Pancreas (tissue), 10 donors: ENCODE measurements at regions not wholly inside any gene's neighbourhood (a gene's known extent, or its start where the extent isn't known, plus 50 kb on each side); places are given as distances from the start of the nearest gene placed in this dataset.
A peak's percentile ranks its signal among the peaks of the same experiment; 100 is the strongest.

Experiments
- ATAC-seq, 4 donors: fragments of 200-7000 bp; cut with Tn5 transposase; one replicate each; pipeline versions ENCODE4 v1.8.0 to v1.9.1; 2020; ENCODE audit warnings: mild to moderate bottlenecking in 4 of 4, moderate library complexity in 4 of 4
- DNase-seq, 6 donors: peaks; one replicate each; pipeline ENCODE4 v3.0.0-alpha.2; 2020
- FAIRE-seq: peaks from 2 replicates; lab custom pipeline; 2012; peaks lifted over from hg19 to GRCh38; lab: Jason Lieb, UNC
- H3K27ac ChIP-seq, 4 donors: fragments of 200-600 bp; sonication (generic); 1 replicate in 3 of 4; 2 replicates in 1 of 4; pipeline versions ENCODE4 v1.5.0 to v1.8.0; 2020
- H3K27me3 ChIP-seq, 4 donors: fragments of 200-600 bp; one replicate each; pipeline ENCODE4 v1.8.0; 2021
- H3K36me3 ChIP-seq, 3 donors: fragments of 200-600 bp; sonication (generic) in 1 of 3; one replicate each; pipeline versions ENCODE4 v1.5.0 to v1.8.0; 2020 to 2021
- H3K4me1 ChIP-seq, 3 donors: fragments of 200-600 bp; one replicate each; pipeline ENCODE4 v1.8.0; 2021
- H3K4me3 ChIP-seq, 4 donors: fragments of 200-600 bp; sonication (generic) in 2 of 4; one replicate each; pipeline versions ENCODE4 v1.5.0 to v1.8.0; 2020 to 2021
- H3K9me3 ChIP-seq, 4 donors: fragments of 200-600 bp; one replicate each; pipeline ENCODE4 v1.8.0; 2021
- CTCF ChIP-seq, 4 donors: fragments of 200-600 bp; sonication (generic) in 3 of 4; IDR thresholded peaks; one replicate each; pipeline versions ENCODE4 v1.5.0 to v1.8.0; 2021; ENCODE audit warnings: antibody characterized with exemption in 4 of 4
- WGBS, 2 donors: extraction: QIAGEN DNeasy Blood & Tissue Kit; methylation state at CpG; one replicate each; pipeline ENCODE4 v1.1.7; 2013; 5-methylcytosine and 5-hydroxymethylcytosine counted together
- intact Hi-C, 3 donors: fragments of 100-400 bp; cut with DNase I; formaldehyde crosslinking; loops; one replicate each; pipeline versions ENCODE4 v1.11.1 to v1.14.2; 2022
- donor health status: healthy with polysubstance abuse.
- donor health status: DM: no; HTN: no; CAD: no; lungs with moderate emphysema.
- donor health status: DM: no; HTN: no; CAD: no.
- donor health status: control.
- donor health status: control.
- donor health status: Bipolar disorder and iron deficiency.
- donor health status: DM: yes; HTN: yes; CAD: no.
- donor health status: DM: no; HTN: no; CAD: no.
- donor health status: DM: no; HTN: no; CAD: no.
- donor health status: DM: yes; HTN: yes; CAD: no.

GRCh38 chr6:132231121-132231884 is 170.0 kb downstream of the MOXD1 start:
- TF ChIP-seq CTCF (IDR thresholded peaks at IDR 0.05), result no peak
- intact Hi-C loops, result no loop called here
- H3K27me3 ChIP-seq, result peaks cover 0 to 4% (median 0%) of the 10 kb centered on the region in 4 donors
- H3K36me3 ChIP-seq, result no peaks in the 10 kb centered on the region
- DNase-seq, result no peak
- 72 to 77% methylated on average over 4 of the region's 4 CpGs for WGBS, 2 donors
- FAIRE-seq, result no peak
- no peak overlapping the region for H3K27ac ChIP-seq
- no peaks in the 10 kb centered on the region for H3K9me3 ChIP-seq
- ATAC-seq, result no peak
- no peak overlapping the region for H3K4me3 ChIP-seq
- no peaks in the 10 kb centered on the region for H3K4me1 ChIP-seq

- WGBS, 2 donors, result 88 to 96% methylated on average over 1 of the region's 1 CpG
- TF ChIP-seq CTCF (IDR thresholded peaks at IDR 0.05), result no peak
- no peak for DNase-seq
- Histone ChIP-seq H3K36me3 (no peaks in the 10 kb centered on the region), H3K27me3 (no peaks in the 10 kb centered on the region), H3K4me1 (no peaks in the 10 kb centered on the region), H3K9me3 (no peaks in the 10 kb centered on the region), H3K4me3 (no peak overlapping the region), H3K27ac (no peak overlapping the region)
- no peak for ATAC-seq
- intact Hi-C loops, result no loop called here
- FAIRE-seq, result no peak
Measured at GRCh38 chr6:132228894-132229293, 172.4 kb downstream of the MOXD1 start.

DNA sequence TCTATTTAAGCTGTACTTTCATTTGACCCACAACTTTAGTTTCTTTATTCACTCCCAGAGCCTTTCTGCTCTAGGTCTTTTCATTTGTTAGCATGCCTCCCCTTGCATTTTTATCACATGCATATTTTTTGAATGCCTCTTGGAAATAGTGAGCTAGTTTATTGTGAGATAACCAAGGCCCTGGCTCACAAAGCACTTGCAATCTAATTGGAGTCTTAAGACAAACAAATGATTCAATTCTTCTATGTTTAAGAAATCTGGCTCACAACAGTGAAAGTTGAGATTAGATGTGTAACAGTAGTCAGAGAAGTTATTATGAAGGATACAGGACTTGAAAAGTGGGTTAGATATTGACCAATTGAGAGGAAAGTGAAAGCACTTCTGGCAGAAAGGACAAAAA is 173.4 kb downstream of the MOXD1 start:
- DNase-seq (no peak), FAIRE-seq (no peak), ATAC-seq (peak in 1 of 4 donors; percentile 14)
- Histone ChIP-seq H3K4me1 (no peaks in the 10 kb centered on the region), H3K36me3 (no peaks in the 10 kb centered on the region), H3K9me3 (no peaks in the 10 kb centered on the region), H3K27me3 (no peaks in the 10 kb centered on the region), H3K27ac (no peak overlapping the region), H3K4me3 (no peak overlapping the region)
- intact Hi-C loops, result no loop called here
- TF ChIP-seq CTCF (IDR thresholded peaks at IDR 0.05), result no peak

- WGBS, 2 donors, result 56 to 67% methylated on average over 3 of the region's 3 CpGs
- no peak for FAIRE-seq
Measured at GRCh38 chr6:132224943-132225342, 176.3 kb downstream of the MOXD1 start.

More at GRCh38 chr6:132224943-132225342, 176.3 kb downstream of the MOXD1 start:
- Histone ChIP-seq H3K4me3 (no peak overlapping the region), H3K9me3 (no peaks in the 10 kb centered on the region), H3K36me3 (no peaks in the 10 kb centered on the region), H3K27me3 (no peaks in the 10 kb centered on the region), H3K27ac (no peak overlapping the region), H3K4me1 (no peaks in the 10 kb centered on the region)
- DNase-seq (no peak), ATAC-seq (no peak)
- no peak for TF ChIP-seq CTCF (IDR thresholded peaks at IDR 0.05)
- intact Hi-C loops, result no loop called here
